ENCODE measurements at regions not wholly inside any gene's neighbourhood (a gene's known extent, or its start where the extent isn't known, plus 50 kb on each side); places are given as distances from the start of the nearest gene placed in this dataset.
"Not testable (repeated sequence)": the region's sequence is repeated elsewhere in the genome, so short reads cannot be mapped to it uniquely, and the experiment has no call there.

DNA sequence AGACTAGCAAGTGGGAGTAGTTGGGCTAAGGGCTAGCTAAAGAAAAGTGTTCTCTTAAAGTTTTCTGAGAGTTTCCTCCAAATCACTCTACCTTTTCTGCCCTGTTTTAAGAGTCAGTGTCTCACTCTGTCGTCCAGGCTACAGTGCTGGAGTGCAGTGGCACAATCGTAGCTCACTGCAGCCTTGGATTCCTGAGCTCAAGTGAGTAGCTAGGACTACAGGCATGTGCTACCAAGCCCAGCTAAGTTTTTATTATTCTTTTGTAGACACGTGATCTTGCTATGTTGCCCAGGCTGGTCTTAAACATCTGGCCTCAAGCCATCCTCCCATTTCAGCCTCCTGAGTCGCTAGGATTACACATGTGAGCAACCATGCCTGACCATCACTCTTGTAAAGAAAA, 378.9 kb downstream of the CAAP1 start:
- DNase-seq (ENCODE audit: low read depth in 4 of 4, low spot score in 3 of 4), result no peak

DNA sequence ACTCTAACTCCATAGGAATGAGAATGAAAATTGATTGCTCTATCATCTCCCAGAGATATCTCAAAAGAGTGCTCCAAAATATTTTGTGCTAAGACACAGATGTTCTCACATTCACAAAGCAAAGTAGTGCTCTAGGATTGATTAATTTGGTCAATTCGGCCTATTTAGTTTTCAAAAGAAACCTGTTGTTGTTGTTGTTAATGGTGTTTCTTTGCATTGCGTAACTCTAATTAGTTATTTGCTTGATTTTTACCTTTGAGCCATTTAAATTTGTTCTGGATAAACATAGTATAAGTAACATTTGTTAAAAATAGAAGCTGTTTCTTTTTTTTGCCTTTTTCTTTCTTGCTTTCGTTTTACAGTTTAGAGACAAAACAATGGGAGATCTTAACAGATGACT, 382.5 kb downstream of the CAAP1 start:
- no peak for DNase-seq (ENCODE audit: low read depth in 4 of 4, low spot score in 3 of 4)

DNA sequence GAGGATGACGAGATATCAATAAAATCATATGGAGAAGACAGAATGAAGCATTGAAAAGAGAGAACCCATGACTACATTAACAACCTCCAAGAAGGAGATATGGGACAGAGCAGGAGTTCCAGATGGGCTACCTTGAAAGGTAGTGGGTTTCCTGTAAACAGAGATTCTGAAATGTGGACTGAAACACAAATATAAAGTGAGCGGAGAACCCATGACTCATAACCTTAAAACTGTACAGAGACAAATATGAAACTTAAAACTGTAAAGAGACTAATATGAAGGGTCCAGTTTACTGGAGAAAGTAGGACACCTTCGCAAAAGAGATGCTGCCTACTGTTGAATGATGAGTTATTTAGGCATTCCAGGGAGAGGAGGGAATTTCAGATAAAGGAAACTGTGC, 383.7 kb downstream of the CAAP1 start:
- DNase-seq (ENCODE audit: low read depth in 4 of 4, low spot score in 3 of 4), result no peak

DNA sequence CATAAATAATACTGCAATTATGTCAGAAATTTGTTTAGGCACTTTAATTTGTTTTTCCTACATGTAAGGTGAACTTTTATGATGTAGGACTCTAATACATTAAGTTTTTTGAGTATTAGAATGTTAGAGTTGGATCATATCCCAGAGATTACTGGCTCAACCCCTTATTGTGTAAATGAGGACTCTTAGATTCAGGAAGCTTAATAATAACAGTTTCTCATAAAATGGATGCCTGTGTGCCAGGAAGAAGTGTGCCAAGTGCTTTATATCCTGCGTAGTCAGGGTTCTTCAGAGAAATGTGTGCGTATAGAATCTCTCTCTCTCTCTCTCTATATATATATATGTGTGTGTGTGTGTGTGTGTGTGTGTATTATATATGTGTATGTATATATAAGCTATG, 388.5 kb downstream of the CAAP1 start:
- no peak for DNase-seq (ENCODE audit: low read depth in 4 of 4, low spot score in 3 of 4)

DNA sequence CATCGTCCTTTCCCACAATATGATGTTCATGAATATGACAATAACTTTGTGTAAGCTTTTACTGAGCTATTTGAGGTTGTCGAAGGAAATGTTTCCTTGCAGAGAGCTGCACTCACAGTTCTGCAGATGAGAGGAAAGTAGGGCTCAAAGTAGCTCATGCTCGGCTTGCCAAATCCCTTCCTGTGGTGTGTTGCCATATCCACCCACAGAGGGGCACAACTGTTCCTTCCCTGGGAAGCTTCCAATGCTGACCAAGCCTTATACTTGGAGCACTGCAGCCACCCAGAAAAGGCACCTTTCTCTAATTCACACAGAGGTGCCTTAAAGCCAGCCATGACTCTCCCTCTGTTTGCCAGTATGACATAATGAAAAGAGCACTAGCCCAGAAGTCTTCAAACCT, 390.3 kb downstream of the CAAP1 start:
- DNase-seq (ENCODE audit: low read depth in 4 of 4, low spot score in 3 of 4), result no peak

DNA sequence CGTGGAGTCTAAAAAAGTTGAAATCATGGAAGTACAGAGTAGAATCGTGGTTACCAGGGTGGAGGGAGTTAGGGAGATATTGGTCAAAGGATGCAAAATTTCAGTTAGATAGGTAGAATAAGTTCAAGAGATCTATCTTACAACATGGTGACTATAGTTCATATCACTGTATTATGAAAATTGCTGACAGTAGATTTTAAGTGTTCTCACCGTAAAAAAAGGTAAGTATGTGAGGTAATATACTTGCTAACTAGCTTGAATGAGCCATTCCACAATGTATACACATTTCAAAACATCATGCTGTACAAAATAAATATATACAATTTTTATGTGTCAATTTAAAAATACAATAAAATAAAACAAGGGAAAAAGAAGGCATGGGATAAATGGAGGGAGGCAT, 392.1 kb downstream of the CAAP1 start:
- DNase-seq (ENCODE audit: low read depth in 4 of 4, low spot score in 3 of 4), result no peak

DNA sequence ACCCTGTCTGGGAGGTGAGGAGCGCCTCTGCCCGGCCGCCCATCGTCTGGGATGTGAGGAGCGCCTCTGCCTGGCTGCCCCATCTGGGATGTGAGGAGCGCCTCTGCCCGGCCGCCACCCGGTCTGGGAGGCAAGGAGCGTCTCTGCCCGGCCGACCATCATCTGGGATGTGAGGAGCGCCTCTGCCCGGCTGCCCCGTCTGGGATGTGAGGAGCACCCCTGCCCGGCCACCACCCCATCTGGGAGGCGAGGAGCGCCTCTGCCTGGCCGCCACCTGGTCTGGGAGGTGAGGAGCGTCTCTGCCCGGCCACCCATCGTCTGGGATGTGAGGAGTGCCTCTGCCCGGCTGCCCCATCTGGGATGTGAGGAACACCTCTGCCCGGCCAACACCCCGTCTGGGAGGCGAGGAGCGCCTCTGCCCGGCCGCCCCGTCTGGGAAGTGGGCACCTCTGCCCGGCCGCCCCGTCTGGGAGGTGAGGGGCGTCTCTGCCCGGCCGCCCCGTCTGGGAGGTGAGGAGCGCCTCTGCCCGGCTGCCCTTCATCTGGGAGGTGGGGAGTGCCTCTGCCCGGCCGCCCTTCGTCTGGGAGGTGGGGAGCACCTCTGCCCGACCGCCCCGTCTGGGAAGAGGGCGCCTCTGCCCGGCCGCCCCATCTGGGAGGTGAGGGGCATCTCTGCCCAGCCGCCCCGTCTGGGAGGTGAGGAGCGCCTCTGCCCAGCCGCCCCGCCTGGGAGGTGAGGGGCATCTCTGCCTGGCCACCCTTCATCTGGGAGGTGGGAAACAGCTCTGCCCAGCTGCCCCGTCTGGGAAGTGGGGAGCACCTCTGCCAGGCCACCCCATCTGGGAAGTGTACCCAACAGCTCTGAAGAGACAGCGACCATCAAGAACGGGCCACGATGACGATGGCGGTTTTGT, 399.7 kb downstream of the CAAP1 start:
- not testable (repeated sequence) for DNase-seq (ENCODE audit: low read depth in 4 of 4, low spot score in 3 of 4)

DNA sequence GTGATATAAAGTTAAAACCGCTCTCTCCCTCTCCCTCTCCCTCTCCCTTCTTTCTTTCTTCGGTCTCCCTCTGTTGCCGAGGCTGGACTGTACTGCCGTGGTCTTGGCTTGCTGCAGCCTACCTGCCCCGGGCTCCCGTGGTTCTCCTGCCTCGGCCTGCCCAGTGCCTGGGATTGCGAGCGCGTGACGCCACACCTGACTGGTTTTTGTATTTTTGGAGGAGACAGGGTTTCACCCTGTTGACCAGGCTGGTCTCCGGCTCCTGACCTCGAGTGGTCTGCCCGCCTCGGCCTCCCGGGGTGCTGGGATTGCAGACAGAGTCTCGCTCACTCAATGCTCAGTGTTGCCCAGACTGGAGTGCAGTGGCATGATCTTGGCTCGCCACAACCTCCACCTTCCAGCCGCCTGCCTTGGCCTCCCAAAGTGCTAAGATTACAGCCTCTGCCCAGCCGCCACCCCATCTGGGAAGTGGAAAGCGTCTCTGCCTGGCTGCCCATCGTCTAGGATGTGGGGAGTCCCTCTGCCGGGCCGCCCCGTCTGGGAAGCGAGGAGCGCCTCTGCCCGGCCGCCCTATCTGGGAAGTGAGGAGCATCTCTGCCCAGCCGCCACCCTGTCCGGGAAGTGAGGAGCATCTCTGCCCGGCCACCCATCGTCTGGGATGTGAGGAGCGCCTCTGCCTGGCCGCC, 400.5 kb downstream of the CAAP1 start:
- DNase-seq (ENCODE audit: low read depth in 4 of 4, low spot score in 3 of 4), result not testable (repeated sequence)

DNA sequence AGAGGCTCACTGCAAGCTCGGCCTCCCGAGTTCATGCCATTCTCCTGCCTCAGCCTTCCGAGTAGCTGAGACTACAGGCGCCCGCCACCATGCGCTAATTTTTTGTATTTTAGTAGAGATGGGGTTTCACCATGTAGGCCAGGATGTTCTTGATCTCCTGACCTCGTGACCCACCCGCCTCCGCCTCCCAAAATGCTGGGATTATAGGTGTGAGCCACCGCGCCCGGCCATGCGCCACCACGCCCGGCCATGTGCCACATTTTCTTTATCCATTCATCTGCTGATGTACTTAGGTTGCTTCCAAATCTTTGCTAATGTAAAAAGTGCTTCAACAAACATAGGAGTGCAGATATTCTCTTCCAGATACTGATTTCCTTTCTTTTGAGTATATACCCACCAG, 408.6 kb downstream of the CAAP1 start:
- DNase-seq (ENCODE audit: low read depth in 4 of 4, low spot score in 3 of 4), result no peak

DNA sequence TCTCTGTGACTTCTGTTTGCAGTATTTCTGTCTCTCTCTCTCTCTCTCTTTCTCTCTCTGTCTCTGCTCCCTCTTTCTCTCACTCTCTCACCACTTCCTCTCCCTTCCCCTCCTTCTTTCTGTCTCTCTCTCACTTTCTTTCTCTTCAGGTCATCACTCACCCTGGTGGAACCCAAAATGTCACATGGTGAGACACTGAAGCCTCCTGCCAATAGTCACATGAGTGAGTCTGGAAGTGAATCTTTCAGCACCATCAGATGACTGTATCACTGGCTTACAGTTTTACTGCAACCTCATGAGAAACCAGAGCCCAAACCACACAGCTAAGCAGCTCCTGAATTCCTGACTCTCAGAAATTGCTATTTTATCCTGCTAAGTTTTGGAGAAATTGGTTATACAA, 414.6 kb downstream of the CAAP1 start:
- no peak for DNase-seq (ENCODE audit: low read depth in 4 of 4, low spot score in 3 of 4)

DNA sequence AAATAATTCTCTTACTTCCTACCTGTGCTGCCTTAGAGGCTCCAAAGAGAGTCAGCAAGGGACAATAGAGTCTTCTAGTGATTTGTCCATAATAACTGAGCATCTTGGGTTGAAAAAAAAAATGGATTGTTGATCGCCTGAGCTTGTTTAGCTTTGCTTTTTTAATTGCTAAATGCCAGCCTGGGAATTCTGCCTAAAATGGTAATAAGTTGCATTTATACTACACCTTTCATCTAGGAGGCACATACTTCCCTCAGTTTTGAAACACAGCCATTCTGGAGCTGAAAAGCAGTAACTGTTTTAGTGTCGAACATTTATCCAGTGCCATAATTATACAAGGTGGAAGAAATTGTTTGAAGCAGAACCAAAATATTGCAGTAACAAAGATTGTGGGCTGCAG, 421.3 kb downstream of the CAAP1 start:
- DNase-seq (ENCODE audit: low read depth in 4 of 4, low spot score in 3 of 4), result no peak

DNA sequence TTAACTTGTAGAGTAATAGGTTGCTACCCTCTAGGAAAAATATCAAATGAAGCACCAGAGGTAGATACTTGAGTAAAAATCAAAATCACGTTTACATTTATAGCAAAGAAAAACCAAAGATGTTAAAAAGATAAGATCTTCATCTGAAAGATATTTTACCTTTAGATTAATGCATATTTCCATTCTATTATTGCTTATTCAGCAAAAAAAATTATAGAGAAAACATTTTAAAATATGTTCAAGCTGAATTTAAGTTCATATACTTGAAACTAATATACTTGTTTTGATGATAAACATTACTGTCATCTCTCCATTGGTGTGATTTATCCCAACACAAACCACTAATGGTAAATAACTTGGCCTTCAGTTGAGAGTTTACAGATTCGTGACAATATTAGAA, 422.3 kb downstream of the CAAP1 start:
- no peak for DNase-seq (ENCODE audit: low read depth in 4 of 4, low spot score in 3 of 4)

DNA sequence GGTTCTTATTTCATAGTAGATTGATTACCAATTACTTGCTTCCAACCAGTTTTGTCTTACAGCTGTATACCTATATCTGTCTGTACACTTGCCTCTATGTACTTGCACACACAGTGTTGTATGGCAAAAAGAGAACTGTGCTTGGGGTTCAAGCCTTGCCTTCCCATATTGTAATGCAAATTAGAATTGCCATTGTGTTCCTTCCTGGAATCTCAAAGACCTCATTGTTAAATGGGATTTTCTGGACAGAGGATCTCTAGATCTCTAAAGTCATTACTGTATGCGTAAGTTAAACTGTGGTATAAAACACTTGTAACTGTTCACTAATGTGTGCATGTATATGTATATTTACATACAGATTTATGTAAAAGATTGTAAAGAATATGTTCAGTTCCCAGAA, 428.8 kb downstream of the CAAP1 start:
- DNase-seq (ENCODE audit: low read depth in 4 of 4, low spot score in 3 of 4), result no peak

DNA sequence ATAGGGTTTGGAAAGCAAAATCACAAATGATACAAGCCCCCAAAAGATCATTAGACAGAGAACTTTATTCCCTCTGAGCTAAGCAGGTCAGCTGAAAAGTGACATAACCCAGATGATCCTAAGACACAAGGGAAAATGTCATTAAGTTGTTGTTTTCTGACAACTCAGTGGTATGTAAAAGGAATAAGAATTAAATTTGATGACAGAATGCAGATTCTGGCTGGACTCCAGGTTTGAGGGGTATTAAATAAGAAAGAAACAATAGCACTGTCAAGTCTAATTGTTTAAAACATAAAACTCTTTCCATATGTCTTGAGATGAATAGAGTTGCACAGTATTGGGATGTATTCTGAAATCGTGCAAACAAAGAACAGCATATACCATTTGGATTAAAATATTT, 429.9 kb downstream of the CAAP1 start:
- DNase-seq (ENCODE audit: low read depth in 4 of 4, low spot score in 3 of 4), result no peak

DNA sequence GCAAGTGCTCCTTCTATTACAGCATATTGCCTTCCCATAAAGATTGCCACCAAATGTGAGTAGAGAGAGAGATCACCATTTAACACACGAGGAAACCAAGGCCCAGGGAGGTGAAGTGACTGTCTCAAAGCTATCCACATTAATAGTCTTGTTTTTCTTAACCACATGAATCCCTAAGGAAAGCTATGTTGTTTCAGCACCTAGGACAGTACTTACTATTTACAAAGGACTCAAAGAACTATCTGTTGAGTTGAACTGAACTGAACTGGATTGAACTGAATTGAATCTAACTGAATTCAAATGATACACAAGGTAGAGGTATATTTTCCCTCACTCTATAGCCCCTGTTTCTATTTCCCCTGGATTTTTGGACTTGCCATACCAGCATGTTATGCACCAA, 430.4 kb downstream of the CAAP1 start:
- peak in 1 of 4 donors; percentile 3 for DNase-seq (ENCODE audit: low read depth in 4 of 4, low spot score in 3 of 4)

DNA sequence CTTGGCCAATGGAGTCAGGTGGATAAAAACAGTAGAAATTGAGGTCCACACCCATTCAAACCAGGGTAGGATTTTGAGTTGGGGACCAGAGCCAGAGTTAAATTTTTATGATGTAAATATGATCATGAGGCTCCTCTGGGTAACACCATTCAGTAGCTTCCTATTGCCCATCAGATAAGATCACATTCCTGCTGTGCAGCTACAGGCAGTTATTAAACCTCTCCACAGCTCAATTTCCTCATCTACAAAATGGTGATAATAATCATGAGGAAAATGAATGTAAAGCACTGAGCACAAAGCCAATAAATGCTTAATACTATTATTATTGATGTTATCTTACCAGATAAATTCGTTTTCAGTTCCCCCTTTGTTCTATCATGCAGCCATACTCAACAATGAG, 432.0 kb downstream of the CAAP1 start:
- no peak for DNase-seq (ENCODE audit: low read depth in 4 of 4, low spot score in 3 of 4)

DNA sequence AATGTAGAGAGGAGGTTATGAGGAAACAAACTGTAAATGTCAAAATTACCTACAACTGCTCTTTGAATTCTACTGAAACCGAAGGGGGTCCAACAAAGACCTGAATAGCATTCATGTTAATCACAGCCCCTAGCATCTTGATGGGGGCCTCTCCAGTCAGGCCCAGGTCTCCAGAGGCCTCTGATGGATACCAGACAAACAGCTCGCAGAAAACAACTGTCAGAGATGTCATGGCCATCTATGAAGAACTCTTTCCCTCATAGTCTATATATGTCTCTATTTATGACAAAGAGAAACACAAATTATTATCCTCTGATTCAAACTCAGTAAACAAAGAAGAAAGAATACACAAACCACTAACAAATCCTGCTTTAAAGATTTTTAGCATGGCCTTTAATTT, 432.6 kb downstream of the CAAP1 start:
- DNase-seq (ENCODE audit: low read depth in 4 of 4, low spot score in 3 of 4), result no peak

DNA sequence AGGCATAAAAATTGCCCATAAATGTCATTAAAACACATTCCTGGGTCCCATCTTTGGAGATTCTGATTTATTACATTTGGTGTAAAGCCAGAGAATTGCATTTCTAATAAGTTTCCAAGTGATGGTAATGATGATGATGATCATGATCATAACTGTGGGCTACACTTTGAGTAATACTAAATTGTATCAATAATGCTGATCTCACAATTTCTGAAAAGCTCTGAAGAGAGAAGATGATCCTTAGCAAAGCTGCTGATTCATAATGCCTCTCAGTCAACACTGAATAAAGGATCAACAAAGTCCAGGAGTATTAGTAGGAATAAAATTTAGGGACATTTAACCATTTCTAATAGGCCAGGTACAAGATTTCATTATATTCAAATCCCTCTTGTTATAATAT, 434.5 kb downstream of the CAAP1 start:
- DNase-seq (ENCODE audit: low read depth in 4 of 4, low spot score in 3 of 4), result no peak

DNA sequence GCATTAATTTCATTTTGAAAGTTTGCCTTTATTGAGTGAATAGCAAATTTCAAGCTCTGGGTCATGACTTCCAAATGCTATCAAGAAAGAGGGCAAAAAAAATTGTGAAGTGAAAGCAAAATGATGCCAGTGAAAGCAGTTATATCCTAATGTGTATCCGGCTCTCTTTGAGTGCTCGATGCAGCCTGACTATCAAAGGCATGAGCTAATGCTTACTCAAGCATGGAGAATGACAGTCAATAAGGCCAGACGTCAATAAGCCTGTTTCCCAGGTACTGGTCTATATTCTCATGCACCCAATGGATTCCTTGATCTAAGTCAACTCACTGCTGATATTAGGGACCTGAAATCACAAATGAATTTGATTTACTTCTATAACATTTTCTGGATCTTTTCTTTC, 435.5 kb downstream of the CAAP1 start:
- no peak for DNase-seq (ENCODE audit: low read depth in 4 of 4, low spot score in 3 of 4)

DNA sequence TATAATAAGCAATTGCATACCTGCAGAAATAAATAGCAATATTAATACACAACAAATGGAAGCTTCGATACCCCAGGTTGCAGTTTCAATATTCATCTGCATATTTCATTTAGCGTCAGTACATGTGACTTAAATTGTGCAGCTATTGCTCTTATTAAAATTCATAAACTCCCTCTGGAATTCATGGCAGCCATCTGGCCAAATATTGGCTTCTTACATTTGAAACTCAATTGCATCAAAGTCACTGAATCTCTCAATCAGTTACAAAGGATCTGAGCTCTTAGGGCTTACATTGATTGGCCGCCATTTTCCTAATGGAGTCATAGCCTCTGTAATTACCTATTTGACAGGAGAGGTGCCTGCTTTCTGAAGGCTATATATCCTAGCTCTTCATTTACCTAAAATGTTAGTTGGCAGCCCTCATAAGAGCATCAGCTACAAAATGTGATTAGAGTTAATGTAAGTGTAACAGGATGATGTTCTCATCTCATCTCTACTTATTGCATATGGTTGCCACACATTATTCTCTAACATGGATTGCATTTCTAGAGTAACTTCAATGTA, 453.5 kb downstream of the CAAP1 start:
- no peak for DNase-seq (ENCODE audit: low read depth in 4 of 4, low spot score in 3 of 4)

DNA sequence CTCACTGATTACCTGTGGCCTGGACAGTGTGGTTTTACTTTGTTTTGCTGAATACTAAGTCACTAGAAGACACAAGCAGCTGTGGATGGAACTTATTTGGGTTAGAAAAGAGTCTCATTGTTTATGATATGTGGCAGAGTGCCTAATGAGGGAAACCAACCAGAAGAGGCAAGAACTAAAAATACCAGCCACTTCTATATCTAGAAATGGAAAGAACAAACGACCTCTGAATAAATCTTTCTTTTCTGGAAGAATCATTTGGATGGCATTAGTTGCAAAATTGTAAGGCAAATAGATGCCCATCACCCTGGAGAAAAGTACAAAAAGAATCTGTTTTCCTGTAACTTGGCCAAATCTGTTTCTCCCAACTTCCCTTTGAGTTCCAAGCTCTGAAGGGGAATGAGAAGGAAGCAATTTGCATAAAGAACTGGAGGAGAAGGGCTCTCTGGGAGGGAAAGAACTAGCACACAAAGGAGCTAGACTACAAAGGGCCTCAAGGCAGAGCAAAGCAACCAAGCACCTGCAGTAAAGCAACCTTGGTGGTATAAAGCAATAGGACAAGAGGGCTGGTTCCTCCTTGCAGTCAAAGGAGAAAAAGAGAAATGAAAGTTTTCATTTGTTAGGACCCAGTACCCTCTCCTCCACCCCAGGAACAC, 455.4 kb downstream of the CAAP1 start:
- DNase-seq (ENCODE audit: low read depth in 4 of 4, low spot score in 3 of 4), result no peak
